ENCODE measurements at regions not wholly inside any gene's neighbourhood (a gene's known extent, or its start where the extent isn't known, plus 50 kb on each side); places are given as distances from the start of the nearest gene placed in this dataset.
A peak's percentile ranks its signal among the peaks of the same experiment; 100 is the strongest.

DNA sequence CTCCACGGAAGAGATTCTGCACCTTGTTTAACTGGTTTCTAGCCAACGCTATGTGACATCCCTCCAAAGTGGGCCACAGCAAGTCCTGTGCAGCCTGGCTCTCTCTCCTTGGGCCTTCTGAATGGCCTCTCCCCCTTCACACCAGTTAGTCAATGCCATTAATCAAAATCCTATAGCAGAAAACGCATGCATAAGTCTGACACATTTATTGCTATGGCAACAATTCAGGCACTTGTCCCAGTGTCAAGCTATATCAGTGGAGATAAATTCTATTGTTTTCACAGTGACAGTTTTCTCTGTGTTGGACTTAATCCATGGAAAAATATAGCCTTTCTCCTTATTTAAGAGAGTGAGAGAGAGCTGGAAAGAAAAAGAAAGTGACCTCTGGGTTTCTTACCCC is 87.2 kb upstream of the TOX3 start:
- Histone ChIP-seq H3K9ac (ENCODE audit: low read depth, low read length, poor library complexity) (no peak overlapping the region), H3K4me2 (ENCODE audit: insufficient read depth, low read length, poor library complexity, severe bottlenecking) (no peak overlapping the region), H2BK12ac (ENCODE audit: low read length) (no peak overlapping the region), H3K18ac (ENCODE audit: low read length) (no peak overlapping the region), H3K23ac (ENCODE audit: low read depth, low read length, poor library complexity) (no peak overlapping the region), H3K4me1 (ENCODE audit: control insufficient read depth in 2 of 2, insufficient read depth in 1 of 2, low read depth in 1 of 2, low read length in 2 of 2) (peaks cover 0 to 15% of the 10 kb centered on the region in 2 donors), H2BK15ac (ENCODE audit: low read length) (no peak overlapping the region), H4K8ac (ENCODE audit: low read depth, low read length) (no peak overlapping the region), H2AK5ac (ENCODE audit: low read depth, low read length) (no peak overlapping the region), H3K27ac (replicated peaks; ENCODE audit: low read length) (no peak overlapping the region), H2BK5ac (ENCODE audit: low read length) (no peak overlapping the region), H2AFZ (ENCODE audit: low read length) (peak overlapping the region; percentile 33), H3K9me3 (replicated peaks in 1 of 2; ENCODE audit: control insufficient read depth in 2 of 2, insufficient read depth in 1 of 2, low read depth in 1 of 2, low read length in 2 of 2) (peaks cover 1 to 11% of the 10 kb centered on the region in 2 donors), H3K4me3 (ENCODE audit: low read length in 2 of 2) (no peak overlapping the region), H4K91ac (ENCODE audit: low read depth, low read length, poor library complexity) (no peak overlapping the region), H3K14ac (ENCODE audit: low read length) (no peak overlapping the region), H3K79me1 (ENCODE audit: low read depth, low read length) (no peaks in the 10 kb centered on the region), H3K4ac (ENCODE audit: low read length) (no peak overlapping the region), H3K36me3 (replicated peaks in 1 of 2; ENCODE audit: control insufficient read depth in 2 of 2, insufficient read depth in 2 of 2, low read length in 2 of 2) (no peaks in the 10 kb centered on the region), H3K27me3 (ENCODE audit: control insufficient read depth in 3 of 3, insufficient read depth in 3 of 3, low read depth in 1 of 3, low read length in 3 of 3) (no peaks in the 10 kb centered on the region), H2BK120ac (ENCODE audit: low read depth, low read length) (no peak overlapping the region)
- no CpG with 5 or more reads among the region's 3 CpGs for WGBS, 2 donors (ENCODE audit: extremely low coverage in 2 of 2, insufficient read length in 2 of 2, insufficient replicate concordance in 1 of 2)
- DNase-seq (ENCODE audit: low spot score): no peak

DNA sequence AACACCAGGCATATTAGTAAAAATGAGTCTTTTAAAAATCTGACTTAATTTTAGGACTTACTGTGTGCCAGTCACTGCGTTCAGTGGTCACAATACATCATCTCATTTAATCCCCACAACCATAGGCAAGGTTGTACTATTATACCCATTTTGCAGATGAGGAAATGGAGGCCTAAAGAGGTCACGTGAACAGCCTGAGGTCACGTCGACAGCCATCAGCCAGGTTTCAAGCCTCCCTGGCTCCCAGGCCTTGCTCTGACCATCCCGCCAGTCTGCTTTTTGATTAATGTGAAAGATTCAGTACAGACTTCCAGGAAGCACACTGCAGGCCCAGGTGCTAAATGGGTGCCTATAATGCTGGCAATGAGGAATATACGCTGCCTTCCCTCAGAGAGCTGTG is 86.3 kb upstream of the TOX3 start:
- no peaks in the 10 kb centered on the region for H3K27me3 ChIP-seq (ENCODE audit: control insufficient read depth in 3 of 3, insufficient read depth in 3 of 3, low read depth in 1 of 3, low read length in 3 of 3)
- H2BK12ac ChIP-seq (ENCODE audit: low read length): no peak overlapping the region
- no peak overlapping the region for H3K4ac ChIP-seq (ENCODE audit: low read length)
- H4K8ac ChIP-seq (ENCODE audit: low read depth, low read length): no peak overlapping the region
- WGBS, 2 donors (ENCODE audit: extremely low coverage in 2 of 2, insufficient read length in 2 of 2, insufficient replicate concordance in 1 of 2): no CpG with 5 or more reads among the region's 6 CpGs
- H2BK5ac ChIP-seq (ENCODE audit: low read length): no peak overlapping the region
- H2AK5ac ChIP-seq (ENCODE audit: low read depth, low read length): no peak overlapping the region
- H3K79me1 ChIP-seq (ENCODE audit: low read depth, low read length): no peaks in the 10 kb centered on the region
- no peak for DNase-seq (ENCODE audit: low spot score)
- no peak overlapping the region for H2BK120ac ChIP-seq (ENCODE audit: low read depth, low read length)
- no peaks in the 10 kb centered on the region for H3K36me3 ChIP-seq (replicated peaks in 1 of 2; ENCODE audit: control insufficient read depth in 2 of 2, insufficient read depth in 2 of 2, low read length in 2 of 2)
- no peak overlapping the region for H3K23ac ChIP-seq (ENCODE audit: low read depth, low read length, poor library complexity)
- no peak overlapping the region for H3K4me2 ChIP-seq (ENCODE audit: insufficient read depth, low read length, poor library complexity, severe bottlenecking)
- H3K18ac ChIP-seq (ENCODE audit: low read length): no peak overlapping the region
- peaks cover 1 to 11% of the 10 kb centered on the region in 2 donors for H3K9me3 ChIP-seq (replicated peaks in 1 of 2; ENCODE audit: control insufficient read depth in 2 of 2, insufficient read depth in 1 of 2, low read depth in 1 of 2, low read length in 2 of 2)
- no peak overlapping the region for H3K14ac ChIP-seq (ENCODE audit: low read length)
- no peak overlapping the region for H3K4me3 ChIP-seq (ENCODE audit: low read length in 2 of 2)
- no peak overlapping the region for H2BK15ac ChIP-seq (ENCODE audit: low read length)
- peaks cover 0 to 15% of the 10 kb centered on the region in 2 donors for H3K4me1 ChIP-seq (ENCODE audit: control insufficient read depth in 2 of 2, insufficient read depth in 1 of 2, low read depth in 1 of 2, low read length in 2 of 2)
- H2AFZ ChIP-seq (ENCODE audit: low read length): no peak overlapping the region
- no peak overlapping the region for H3K9ac ChIP-seq (ENCODE audit: low read depth, low read length, poor library complexity)
- H3K27ac ChIP-seq (replicated peaks; ENCODE audit: low read length): no peak overlapping the region
- no peak overlapping the region for H4K91ac ChIP-seq (ENCODE audit: low read depth, low read length, poor library complexity)

DNA sequence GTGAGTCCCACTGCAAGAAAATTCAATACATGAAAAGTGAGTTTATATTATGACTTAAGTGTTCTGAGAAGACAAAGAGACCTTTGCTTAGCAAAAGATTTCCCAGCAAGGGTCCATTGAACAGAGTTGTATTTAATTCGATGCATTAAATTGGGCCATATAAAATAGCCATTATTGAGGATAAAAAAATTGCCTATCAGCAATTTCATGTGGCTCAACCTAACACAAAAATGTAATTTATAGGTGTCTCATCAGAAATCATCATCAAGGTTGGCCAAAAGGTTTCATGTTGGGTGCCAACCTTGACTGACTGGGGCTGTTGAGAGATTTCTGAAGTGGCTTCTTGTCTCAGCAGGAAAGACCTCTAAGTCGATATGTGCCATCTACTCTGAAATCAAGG is 84.8 kb upstream of the TOX3 start:
- H3K4me2 ChIP-seq (ENCODE audit: insufficient read depth, low read length, poor library complexity, severe bottlenecking): no peak overlapping the region

DNA sequence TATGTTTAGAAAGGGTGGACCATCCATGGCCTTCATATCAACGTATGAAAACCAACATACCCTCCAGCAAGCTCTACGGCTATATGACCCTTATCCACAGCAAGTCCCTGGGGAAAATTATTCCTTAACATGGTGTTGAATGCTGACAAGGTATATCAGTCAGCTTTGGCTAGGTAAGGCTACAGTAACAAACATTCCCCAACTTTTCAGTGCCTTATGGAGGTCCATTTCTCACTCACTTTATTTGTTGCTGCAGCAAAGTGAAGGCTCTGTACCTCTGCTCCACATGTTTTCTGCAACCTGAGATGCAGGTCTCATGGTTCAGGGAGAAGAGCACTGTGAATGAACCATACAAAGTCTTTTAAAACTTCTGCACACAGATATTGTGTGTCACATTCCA is 83.8 kb upstream of the TOX3 start:
- H3K79me1 ChIP-seq (ENCODE audit: low read depth, low read length): no peaks in the 10 kb centered on the region
- H3K4me3 ChIP-seq (ENCODE audit: low read length in 2 of 2): no peak overlapping the region
- no peak overlapping the region for H2AFZ ChIP-seq (ENCODE audit: low read length)
- no peak overlapping the region for H3K18ac ChIP-seq (ENCODE audit: low read length)
- no CpG with 5 or more reads among the region's 2 CpGs for WGBS, 2 donors (ENCODE audit: extremely low coverage in 2 of 2, insufficient read length in 2 of 2, insufficient replicate concordance in 1 of 2)
- H2BK120ac ChIP-seq (ENCODE audit: low read depth, low read length): no peak overlapping the region
- H2AK5ac ChIP-seq (ENCODE audit: low read depth, low read length): no peak overlapping the region
- no peak overlapping the region for H3K4ac ChIP-seq (ENCODE audit: low read length)
- no peak overlapping the region for H3K14ac ChIP-seq (ENCODE audit: low read length)
- DNase-seq (ENCODE audit: low spot score): no peak
- no peak overlapping the region for H2BK12ac ChIP-seq (ENCODE audit: low read length)
- no peak overlapping the region for H2BK15ac ChIP-seq (ENCODE audit: low read length)
- H3K23ac ChIP-seq (ENCODE audit: low read depth, low read length, poor library complexity): no peak overlapping the region
- no peak overlapping the region for H4K91ac ChIP-seq (ENCODE audit: low read depth, low read length, poor library complexity)
- H3K9ac ChIP-seq (ENCODE audit: low read depth, low read length, poor library complexity): no peak overlapping the region
- H3K36me3 ChIP-seq (replicated peaks in 1 of 2; ENCODE audit: control insufficient read depth in 2 of 2, insufficient read depth in 2 of 2, low read length in 2 of 2): no peaks in the 10 kb centered on the region
- H4K8ac ChIP-seq (ENCODE audit: low read depth, low read length): no peak overlapping the region
- H3K4me2 ChIP-seq (ENCODE audit: insufficient read depth, low read length, poor library complexity, severe bottlenecking): no peak overlapping the region
- peaks cover 0 to 7% of the 10 kb centered on the region in 2 donors for H3K9me3 ChIP-seq (replicated peaks in 1 of 2; ENCODE audit: control insufficient read depth in 2 of 2, insufficient read depth in 1 of 2, low read depth in 1 of 2, low read length in 2 of 2)
- peaks cover 0 to 15% of the 10 kb centered on the region in 2 donors for H3K4me1 ChIP-seq (ENCODE audit: control insufficient read depth in 2 of 2, insufficient read depth in 1 of 2, low read depth in 1 of 2, low read length in 2 of 2)
- peaks cover 0 to 4% (median 0%) of the 10 kb centered on the region in 3 experiments for H3K27me3 ChIP-seq (ENCODE audit: control insufficient read depth in 3 of 3, insufficient read depth in 3 of 3, low read depth in 1 of 3, low read length in 3 of 3)
- no peak overlapping the region for H3K27ac ChIP-seq (replicated peaks; ENCODE audit: low read length)
- no peak overlapping the region for H2BK5ac ChIP-seq (ENCODE audit: low read length)

More for the DNA sequence above, 84.8 kb upstream of the TOX3 start:
- H2BK120ac ChIP-seq (ENCODE audit: low read depth, low read length): no peak overlapping the region
- no peak overlapping the region for H3K4me3 ChIP-seq (ENCODE audit: low read length in 2 of 2)
- H3K79me1 ChIP-seq (ENCODE audit: low read depth, low read length): no peaks in the 10 kb centered on the region
- H3K27ac ChIP-seq (replicated peaks; ENCODE audit: low read length): no peak overlapping the region
- no peak overlapping the region for H3K9ac ChIP-seq (ENCODE audit: low read depth, low read length, poor library complexity)
- DNase-seq (ENCODE audit: low spot score): no peak
- no peak overlapping the region for H4K8ac ChIP-seq (ENCODE audit: low read depth, low read length)
- no peak overlapping the region for H2BK15ac ChIP-seq (ENCODE audit: low read length)
- peaks cover 0 to 4% (median 0%) of the 10 kb centered on the region in 3 experiments for H3K27me3 ChIP-seq (ENCODE audit: control insufficient read depth in 3 of 3, insufficient read depth in 3 of 3, low read depth in 1 of 3, low read length in 3 of 3)
- H2BK12ac ChIP-seq (ENCODE audit: low read length): no peak overlapping the region
- no peaks in the 10 kb centered on the region for H3K36me3 ChIP-seq (replicated peaks in 1 of 2; ENCODE audit: control insufficient read depth in 2 of 2, insufficient read depth in 2 of 2, low read length in 2 of 2)
- peaks cover 0 to 15% of the 10 kb centered on the region in 2 donors for H3K4me1 ChIP-seq (ENCODE audit: control insufficient read depth in 2 of 2, insufficient read depth in 1 of 2, low read depth in 1 of 2, low read length in 2 of 2)
- no peak overlapping the region for H3K23ac ChIP-seq (ENCODE audit: low read depth, low read length, poor library complexity)
- no peak overlapping the region for H3K4ac ChIP-seq (ENCODE audit: low read length)
- H2AK5ac ChIP-seq (ENCODE audit: low read depth, low read length): no peak overlapping the region
- no peak overlapping the region for H2AFZ ChIP-seq (ENCODE audit: low read length)
- WGBS, 2 donors (ENCODE audit: extremely low coverage in 2 of 2, insufficient read length in 2 of 2, insufficient replicate concordance in 1 of 2): no CpG with 5 or more reads among the region's 2 CpGs
- H3K18ac ChIP-seq (ENCODE audit: low read length): no peak overlapping the region
- H2BK5ac ChIP-seq (ENCODE audit: low read length): no peak overlapping the region
- peaks cover 1 to 11% of the 10 kb centered on the region in 2 donors for H3K9me3 ChIP-seq (replicated peaks in 1 of 2; ENCODE audit: control insufficient read depth in 2 of 2, insufficient read depth in 1 of 2, low read depth in 1 of 2, low read length in 2 of 2)
- no peak overlapping the region for H4K91ac ChIP-seq (ENCODE audit: low read depth, low read length, poor library complexity)
- no peak overlapping the region for H3K14ac ChIP-seq (ENCODE audit: low read length)

Data from neuronal stem cell (in vitro differentiated cells).